ENCODE measurements at regions not wholly inside any gene's neighbourhood (a gene's known extent, or its start where the extent isn't known, plus 50 kb on each side); places are given as distances from the start of the nearest gene placed in this dataset.

DNA sequence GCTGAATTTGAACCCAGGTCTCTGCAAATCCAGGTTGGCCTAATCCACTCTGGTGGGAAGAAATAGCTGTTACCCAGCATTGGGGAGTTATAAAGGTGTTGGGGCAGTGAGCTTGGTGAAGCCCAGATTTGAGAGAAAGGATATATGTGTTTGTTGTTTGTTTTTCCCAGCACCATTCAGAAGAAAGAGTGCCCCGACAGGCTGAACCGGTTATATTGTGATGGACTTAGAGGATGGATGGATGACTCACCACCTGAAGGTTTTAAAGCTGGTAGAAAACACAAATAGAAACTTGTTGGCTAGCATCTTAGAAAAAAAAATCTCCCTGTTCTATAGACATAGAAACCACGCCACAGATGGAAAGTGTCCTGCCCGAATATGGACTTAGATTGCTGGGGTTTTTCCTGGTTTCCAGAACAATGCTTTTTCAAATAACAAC, 404.6 kb downstream of the MED13L start:
- intact Hi-C loops (cut with DNase I), result no loop called here
- 32 to 34% methylated on average over 4 of the region's 4 CpGs for WGBS, 2 donors
- peak overlapping the region in 1 of 3 donors; percentile 55 for H3K27ac ChIP-seq
- H3K4me1 ChIP-seq, result peaks cover 0 to 21% of the 10 kb centered on the region in 2 donors
- no peak for TF ChIP-seq POLR2A (IDR thresholded peaks at IDR 0.05)
- no peak overlapping the region for H3K4me3 ChIP-seq (replicated peaks in 1 of 3)
- H3K27me3 ChIP-seq, result no peaks in the 10 kb centered on the region
- no peaks in the 10 kb centered on the region for H3K9me3 ChIP-seq
- H3K36me3 ChIP-seq, result no peaks in the 10 kb centered on the region
- peak; percentile 84 to 86 for DNase-seq

DNA sequence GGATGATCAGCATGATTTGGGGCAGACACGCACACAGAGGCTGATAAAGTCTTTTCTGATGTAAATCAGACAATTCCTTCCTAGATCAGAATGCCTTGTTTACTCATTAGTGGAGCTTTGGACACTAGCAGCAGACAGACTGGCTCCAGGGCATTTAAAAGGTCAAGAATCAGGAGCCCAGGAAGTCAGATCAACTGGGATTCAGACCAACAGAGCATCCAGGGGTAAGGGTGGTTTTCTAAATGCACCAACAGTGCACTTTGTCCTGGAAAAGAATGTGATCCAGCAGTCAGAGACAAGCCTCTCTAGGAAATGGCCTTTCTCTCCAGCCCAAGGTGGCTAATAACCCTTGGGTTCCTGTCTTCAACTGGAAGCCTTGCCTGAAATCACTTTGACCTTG, 405.3 kb downstream of the MED13L start:
- intact Hi-C loops (cut with DNase I), result no loop called here

DNA sequence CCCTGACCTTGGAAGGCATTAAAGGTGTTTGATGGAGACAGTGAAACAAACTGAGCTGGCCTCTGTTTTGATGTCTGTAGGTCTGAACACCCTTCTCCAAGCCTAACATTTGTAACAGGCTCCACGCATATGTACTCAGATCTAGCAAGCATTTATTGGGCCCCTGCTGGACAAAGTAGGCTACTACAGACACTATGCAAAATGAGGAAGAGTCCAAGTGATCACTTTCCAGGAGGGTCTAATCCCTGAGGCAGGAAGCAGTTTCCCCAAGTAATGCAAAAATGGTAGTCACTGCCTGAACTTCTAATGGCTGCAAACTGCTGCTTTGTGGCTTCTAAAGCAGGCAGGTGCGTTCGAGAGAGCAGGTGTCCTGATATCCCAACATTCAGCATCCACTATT, 405.8 kb downstream of the MED13L start:
- peaks cover 0 to 21% of the 10 kb centered on the region in 2 donors for H3K4me1 ChIP-seq
- peak overlapping the region in 1 of 3 donors; percentile 55 for H3K27ac ChIP-seq
- no peaks in the 10 kb centered on the region for H3K36me3 ChIP-seq
- H3K4me3 ChIP-seq (replicated peaks in 1 of 3), result no peak overlapping the region
- TF ChIP-seq, protein P1, sequence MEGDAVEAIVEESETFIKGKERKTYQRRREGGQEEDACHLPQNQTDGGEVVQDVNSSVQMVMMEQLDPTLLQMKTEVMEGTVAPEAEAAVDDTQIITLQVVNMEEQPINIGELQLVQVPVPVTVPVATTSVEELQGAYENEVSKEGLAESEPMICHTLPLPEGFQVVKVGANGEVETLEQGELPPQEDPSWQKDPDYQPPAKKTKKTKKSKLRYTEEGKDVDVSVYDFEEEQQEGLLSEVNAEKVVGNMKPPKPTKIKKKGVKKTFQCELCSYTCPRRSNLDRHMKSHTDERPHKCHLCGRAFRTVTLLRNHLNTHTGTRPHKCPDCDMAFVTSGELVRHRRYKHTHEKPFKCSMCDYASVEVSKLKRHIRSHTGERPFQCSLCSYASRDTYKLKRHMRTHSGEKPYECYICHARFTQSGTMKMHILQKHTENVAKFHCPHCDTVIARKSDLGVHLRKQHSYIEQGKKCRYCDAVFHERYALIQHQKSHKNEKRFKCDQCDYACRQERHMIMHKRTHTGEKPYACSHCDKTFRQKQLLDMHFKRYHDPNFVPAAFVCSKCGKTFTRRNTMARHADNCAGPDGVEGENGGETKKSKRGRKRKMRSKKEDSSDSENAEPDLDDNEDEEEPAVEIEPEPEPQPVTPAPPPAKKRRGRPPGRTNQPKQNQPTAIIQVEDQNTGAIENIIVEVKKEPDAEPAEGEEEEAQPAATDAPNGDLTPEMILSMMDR (IDR thresholded peaks at IDR 0.05), result peak; percentile 18 to 50 (median 27)
- TF ChIP-seq POLR2A (IDR thresholded peaks at IDR 0.05), result no peak
- H3K9me3 ChIP-seq, result no peaks in the 10 kb centered on the region
- DNase-seq, result no peak
- intact Hi-C loops (cut with DNase I), result no loop called here
- 70 to 72% methylated on average over 3 of the region's 3 CpGs for WGBS, 2 donors
- no peaks in the 10 kb centered on the region for H3K27me3 ChIP-seq

More for the DNA sequence above, 405.3 kb downstream of the MED13L start:
- Histone ChIP-seq H3K27me3 (no peaks in the 10 kb centered on the region), H3K9me3 (no peaks in the 10 kb centered on the region), H3K4me1 (peaks cover 0 to 21% of the 10 kb centered on the region in 2 donors), H3K27ac (peak overlapping the region in 1 of 3 donors; percentile 55), H3K4me3 (replicated peaks in 1 of 3) (no peak overlapping the region), H3K36me3 (no peaks in the 10 kb centered on the region)
- 91 to 94% methylated on average over 1 of the region's 1 CpG for WGBS, 2 donors
- no peak for DNase-seq
- TF ChIP-seq, protein P1 (IDR thresholded peaks at IDR 0.05), result no peak
- no peak for TF ChIP-seq POLR2A (IDR thresholded peaks at IDR 0.05)

DNA sequence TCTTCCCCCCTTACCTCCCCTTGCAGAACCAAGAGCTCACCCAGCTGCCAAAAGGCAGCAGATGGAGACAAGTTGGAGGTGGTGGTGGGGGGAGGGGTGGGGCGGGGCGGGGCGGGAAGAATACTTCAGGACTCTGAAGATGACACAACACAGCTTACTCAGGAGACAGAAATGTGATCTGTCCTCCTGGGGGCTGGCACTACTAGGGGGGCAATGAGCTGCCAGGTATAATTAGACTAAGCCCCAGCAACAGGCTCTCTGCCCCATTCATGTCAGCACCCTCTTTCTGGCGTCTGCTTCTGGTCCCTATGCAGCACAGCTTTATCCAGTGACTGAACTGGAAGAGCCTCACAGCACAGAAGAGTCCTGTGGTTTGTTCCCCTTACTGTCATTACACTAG, 407.0 kb downstream of the MED13L start:
- WGBS, 2 donors, result 76 to 87% methylated on average over 1 to 4 of the region's 4 CpGs
- Histone ChIP-seq H3K4me1 (peaks cover 0 to 21% of the 10 kb centered on the region in 2 donors), H3K9me3 (no peaks in the 10 kb centered on the region), H3K36me3 (no peaks in the 10 kb centered on the region), H3K4me3 (replicated peaks in 1 of 3) (no peak overlapping the region), H3K27ac (no peak overlapping the region), H3K27me3 (no peaks in the 10 kb centered on the region)
- intact Hi-C loops (cut with DNase I), result no loop called here
- TF ChIP-seq POLR2A (IDR thresholded peaks at IDR 0.05), result no peak
- TF ChIP-seq, protein P1 (IDR thresholded peaks at IDR 0.05), result no peak
- DNase-seq, result no peak

DNA sequence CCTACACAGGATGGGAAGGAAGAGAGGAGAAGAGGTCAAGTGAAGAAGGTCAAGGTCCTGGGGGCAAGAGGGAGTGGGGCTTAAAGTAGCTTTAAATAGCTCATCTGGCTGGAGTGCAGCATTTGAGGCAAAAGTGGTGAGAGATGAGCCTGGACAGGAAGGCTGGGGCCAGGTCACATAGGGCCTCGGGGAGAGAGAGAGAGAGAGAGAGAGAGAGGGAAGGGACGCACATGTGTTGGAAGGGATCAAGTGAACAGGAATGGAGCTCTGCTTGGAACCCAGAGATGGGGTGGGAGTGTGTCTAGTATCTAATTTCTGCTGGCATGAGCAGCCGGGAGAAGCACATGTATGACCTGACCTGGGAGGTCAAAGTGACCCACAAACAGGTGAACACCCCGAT, 407.5 kb downstream of the MED13L start:
- no peak for DNase-seq
- Histone ChIP-seq H3K4me1 (peaks cover 0 to 21% of the 10 kb centered on the region in 2 donors), H3K36me3 (no peaks in the 10 kb centered on the region), H3K27ac (no peak overlapping the region), H3K9me3 (no peaks in the 10 kb centered on the region), H3K27me3 (no peaks in the 10 kb centered on the region), H3K4me3 (replicated peaks in 1 of 3) (no peak overlapping the region)
- TF ChIP-seq POLR2A (IDR thresholded peaks at IDR 0.05), result no peak
- TF ChIP-seq, protein P1 (IDR thresholded peaks at IDR 0.05), result no peak
- 80 to 81% methylated on average over 4 of the region's 4 CpGs for WGBS, 2 donors
- intact Hi-C loops (cut with DNase I), result no loop called here

DNA sequence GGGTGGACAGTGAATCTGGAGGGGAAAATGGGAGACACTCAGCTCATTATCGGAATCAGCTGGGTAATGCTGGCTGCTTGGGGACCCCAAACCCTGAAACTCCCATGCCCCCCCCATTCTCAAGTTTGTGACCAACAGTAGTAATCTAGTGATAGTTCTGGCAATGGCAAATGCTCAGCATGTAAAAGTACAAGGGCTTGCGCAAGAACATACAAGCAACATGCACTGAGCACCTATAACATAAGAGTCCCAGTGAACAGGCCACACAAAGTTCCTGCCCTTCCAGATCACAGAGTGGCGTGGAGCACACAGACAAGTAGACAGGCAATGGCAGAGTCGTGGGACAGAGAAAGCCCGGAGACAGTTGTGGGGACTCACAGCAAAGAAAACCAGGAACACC, 407.9 kb downstream of the MED13L start:
- no peaks in the 10 kb centered on the region for H3K36me3 ChIP-seq
- no peaks in the 10 kb centered on the region for H3K9me3 ChIP-seq
- H3K4me1 ChIP-seq, result peaks cover 0 to 24% of the 10 kb centered on the region in 2 donors
- H3K27ac ChIP-seq, result no peak overlapping the region
- intact Hi-C loops (cut with DNase I), result no loop called here
- TF ChIP-seq POLR2A (IDR thresholded peaks at IDR 0.05), result no peak
- TF ChIP-seq, protein P1 (IDR thresholded peaks at IDR 0.05), result no peak
- DNase-seq, result no peak
- H3K4me3 ChIP-seq (replicated peaks in 1 of 3), result no peak overlapping the region
- H3K27me3 ChIP-seq, result no peaks in the 10 kb centered on the region
- WGBS, 2 donors, result 74 to 80% methylated on average over 5 of the region's 5 CpGs

Measured in thyroid gland (tissue), 4 donors.